Activated T-cell treated with anti-CD3 and anti-CD28 coated beads, Interleukin-2, amount 50 U/mL, for 24 hours (primary cell): ENCODE measurements at regions not wholly inside any gene's neighbourhood (a gene's known extent, or its start where the extent isn't known, plus 50 kb on each side); places are given as distances from the start of the nearest gene placed in this dataset.

Experiments used
- DNase-seq: peaks from one replicate; pipeline ENCODE4 v3.0.0-alpha.2; 2020
- H3K27ac Mint-ChIP-seq: 2 replicates; pipeline ENCODE4 v1.8.0; 2020; ENCODE audit warnings: mild to moderate bottlenecking, mixed read lengths
- H3K27me3 Mint-ChIP-seq: 2 replicates; pipeline ENCODE4 v1.8.0; 2020; ENCODE audit warnings: mixed read lengths
- H3K36me3 Mint-ChIP-seq: 2 replicates; pipeline ENCODE4 v1.8.0; 2020; ENCODE audit warnings: low read depth, mixed read lengths
- H3K4me1 Mint-ChIP-seq: 2 replicates; pipeline ENCODE4 v1.8.0; 2020; ENCODE audit warnings: low read depth, mixed read lengths
- H3K4me3 Mint-ChIP-seq: 2 replicates; pipeline ENCODE4 v1.8.0; 2020; ENCODE audit warnings: mild to moderate bottlenecking, moderate library complexity, mixed read lengths
- H3K9me3 Mint-ChIP-seq: 2 replicates; pipeline ENCODE4 v1.8.0; 2020; ENCODE audit warnings: mixed read lengths

DNA sequence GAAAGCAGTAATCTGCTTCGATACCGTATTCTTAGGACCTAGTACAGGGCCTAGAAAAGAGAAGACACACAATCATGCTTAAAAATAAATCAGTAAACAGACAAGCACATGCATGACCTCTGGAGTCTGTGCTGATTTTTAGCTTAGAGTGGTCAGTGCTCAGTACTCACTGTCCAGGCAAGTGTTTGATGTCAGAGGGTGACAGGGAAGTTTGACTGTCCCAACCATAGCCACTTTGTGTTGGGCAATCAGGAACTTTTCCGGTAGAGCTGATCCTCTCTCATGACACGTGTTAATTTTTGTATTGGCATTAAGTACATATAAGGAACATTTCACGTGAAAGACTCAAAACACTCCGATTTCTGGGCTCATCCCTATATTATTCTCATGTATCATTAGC lies 464.7 kb upstream of the KLF4 start:
- Mint-ChIP-seq H3K4me3 (no peak overlapping the region), H3K27me3 (no peaks in the 10 kb centered on the region), H3K27ac (no peak overlapping the region), H3K4me1 (no peaks in the 10 kb centered on the region), H3K36me3 (no peaks in the 10 kb centered on the region), H3K9me3 (peaks cover 6% of the 10 kb centered on the region)
- DNase-seq = no peak

DNA sequence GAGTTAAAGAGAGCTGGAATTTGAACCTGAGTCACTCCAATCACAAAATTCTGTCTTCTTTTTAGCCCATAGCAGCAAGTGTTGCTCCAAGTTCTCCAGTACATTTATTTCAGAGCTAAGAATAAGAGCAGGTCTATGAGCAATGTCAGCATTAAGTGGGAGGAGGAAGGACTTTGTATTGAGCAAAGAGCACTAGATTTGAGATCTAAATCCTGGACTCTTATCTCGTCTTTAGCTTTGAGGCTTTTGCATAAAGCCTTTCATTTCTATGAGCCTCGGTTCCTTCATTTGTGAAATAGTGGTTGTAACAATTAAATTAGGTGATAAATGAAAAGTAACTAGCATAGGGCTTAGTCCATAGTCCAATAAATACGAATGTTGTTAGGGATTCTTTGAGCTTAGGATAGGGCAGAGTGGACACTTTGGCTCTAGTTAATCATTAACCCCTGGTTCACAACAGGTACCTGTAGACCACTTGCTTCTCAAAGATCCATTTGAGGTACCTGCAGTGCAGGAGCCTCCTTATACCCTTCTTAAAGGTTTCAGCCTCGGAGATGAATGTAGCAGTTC lies 464.1 kb upstream of the KLF4 start:
- Mint-ChIP-seq H3K4me1 (no peaks in the 10 kb centered on the region), H3K27me3 (no peaks in the 10 kb centered on the region)

GRCh38 chr9:107952773-107953172 lies 463.2 kb upstream of the KLF4 start:
- Mint-ChIP-seq H3K36me3 (no peaks in the 10 kb centered on the region), H3K27me3 (no peaks in the 10 kb centered on the region), H3K27ac (no peak overlapping the region), H3K4me1 (no peaks in the 10 kb centered on the region), H3K9me3 (peaks cover 6% of the 10 kb centered on the region), H3K4me3 (no peak overlapping the region)
- no peak for DNase-seq

More for the DNA sequence above, 464.1 kb upstream of the KLF4 start:
- H3K36me3 Mint-ChIP-seq = no peaks in the 10 kb centered on the region
- peaks cover 6% of the 10 kb centered on the region for H3K9me3 Mint-ChIP-seq
- no peak for DNase-seq
- no peak overlapping the region for H3K4me3 Mint-ChIP-seq
- H3K27ac Mint-ChIP-seq = no peak overlapping the region

- H3K4me3 Mint-ChIP-seq = no peak overlapping the region
- DNase-seq = no peak
- H3K27ac Mint-ChIP-seq = no peak overlapping the region
- H3K9me3 Mint-ChIP-seq = peaks cover 6% of the 10 kb centered on the region
- H3K36me3 Mint-ChIP-seq = no peaks in the 10 kb centered on the region
- no peaks in the 10 kb centered on the region for H3K27me3 Mint-ChIP-seq
- H3K4me1 Mint-ChIP-seq = no peaks in the 10 kb centered on the region
Measured at GRCh38 chr9:107951511-107951910, 461.9 kb upstream of the KLF4 start.

DNA sequence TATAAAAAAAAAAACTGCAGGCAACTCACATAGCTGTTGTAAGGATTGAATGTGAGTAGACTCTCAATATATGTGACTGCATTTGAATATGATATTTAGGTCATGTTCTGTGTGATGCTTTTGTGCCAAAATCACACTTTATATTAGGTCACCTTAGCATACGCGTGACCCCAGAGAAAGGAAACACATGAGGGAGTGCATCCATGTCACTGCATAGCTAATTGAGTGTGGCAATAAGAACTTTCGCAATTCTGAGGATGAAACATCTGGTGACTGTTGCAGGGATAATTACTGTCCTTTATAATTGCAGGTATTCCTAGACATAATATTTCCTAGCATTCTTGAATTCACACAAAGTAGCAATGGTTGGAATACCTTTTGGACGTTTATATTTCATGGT lies 459.5 kb upstream of the KLF4 start:
- H3K4me1 Mint-ChIP-seq = no peaks in the 10 kb centered on the region
- H3K27ac Mint-ChIP-seq = no peak overlapping the region
- H3K36me3 Mint-ChIP-seq = no peaks in the 10 kb centered on the region
- H3K27me3 Mint-ChIP-seq = no peaks in the 10 kb centered on the region
- H3K4me3 Mint-ChIP-seq = no peak overlapping the region
- H3K9me3 Mint-ChIP-seq = peaks cover 6% of the 10 kb centered on the region
- DNase-seq = no peak

DNA sequence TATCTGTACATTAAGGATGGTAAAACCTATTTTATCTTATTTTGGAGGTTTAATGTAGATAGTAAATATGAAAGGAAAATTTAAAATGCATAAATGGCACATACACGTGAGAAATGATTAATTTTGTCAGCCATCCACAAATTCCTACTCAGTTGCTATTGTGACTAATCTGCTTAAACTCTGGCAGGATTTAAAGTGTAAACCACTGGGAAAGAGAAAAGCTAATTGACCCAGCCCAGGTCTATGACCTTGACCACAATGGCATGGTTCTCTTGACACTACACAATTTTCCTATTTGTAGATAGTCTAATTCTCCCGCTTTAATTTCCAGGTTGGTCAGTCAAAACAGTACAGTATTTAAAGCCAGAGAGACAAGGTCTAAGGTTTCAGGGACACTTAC lies 459.0 kb upstream of the KLF4 start:
- Mint-ChIP-seq H3K27me3 (no peaks in the 10 kb centered on the region), H3K4me3 (no peak overlapping the region), H3K4me1 (no peaks in the 10 kb centered on the region), H3K27ac (no peak overlapping the region), H3K36me3 (no peaks in the 10 kb centered on the region), H3K9me3 (peaks cover 10% of the 10 kb centered on the region)
- no peak for DNase-seq

GRCh38 chr9:107948086-107948485 lies 458.5 kb upstream of the KLF4 start:
- Mint-ChIP-seq H3K27me3 (no peaks in the 10 kb centered on the region), H3K4me1 (no peaks in the 10 kb centered on the region)

GRCh38 chr9:107946364-107947141 lies 457.0 kb upstream of the KLF4 start:
- H3K27ac Mint-ChIP-seq = no peak overlapping the region
- no peaks in the 10 kb centered on the region for H3K27me3 Mint-ChIP-seq
- H3K4me1 Mint-ChIP-seq = no peaks in the 10 kb centered on the region
- no peak for DNase-seq
- no peaks in the 10 kb centered on the region for H3K36me3 Mint-ChIP-seq
- no peak overlapping the region for H3K4me3 Mint-ChIP-seq
- H3K9me3 Mint-ChIP-seq = peaks cover 10% of the 10 kb centered on the region

More at GRCh38 chr9:107948086-107948485, 458.5 kb upstream of the KLF4 start:
- H3K36me3 Mint-ChIP-seq = no peaks in the 10 kb centered on the region
- H3K27ac Mint-ChIP-seq = no peak overlapping the region
- peaks cover 10% of the 10 kb centered on the region for H3K9me3 Mint-ChIP-seq
- DNase-seq = no peak
- H3K4me3 Mint-ChIP-seq = no peak overlapping the region

GRCh38 chr9:107945961-107946360 lies 456.4 kb upstream of the KLF4 start:
- no peaks in the 10 kb centered on the region for H3K4me1 Mint-ChIP-seq
- peaks cover 10% of the 10 kb centered on the region for H3K9me3 Mint-ChIP-seq
- no peak overlapping the region for H3K27ac Mint-ChIP-seq
- no peaks in the 10 kb centered on the region for H3K36me3 Mint-ChIP-seq
- H3K27me3 Mint-ChIP-seq = no peaks in the 10 kb centered on the region
- no peak overlapping the region for H3K4me3 Mint-ChIP-seq
- no peak for DNase-seq

DNA sequence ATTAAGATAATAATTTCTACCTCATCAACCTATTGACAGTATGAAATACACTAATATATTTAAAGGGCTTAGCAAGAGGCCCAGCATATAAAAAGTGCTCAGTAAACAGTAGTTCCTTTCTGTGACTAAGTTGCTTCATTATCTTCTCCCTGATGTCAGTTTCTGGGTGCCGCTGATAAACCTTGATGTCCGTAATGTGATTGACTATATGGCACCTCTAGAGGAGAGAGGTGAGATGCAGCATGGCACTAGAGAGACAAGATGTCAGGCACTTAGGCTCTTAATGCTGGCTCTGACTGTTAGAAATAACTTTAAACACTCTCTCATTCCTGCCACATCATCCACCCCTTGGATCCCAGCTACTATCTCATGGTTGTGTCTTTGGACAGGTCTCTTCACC lies 455.9 kb upstream of the KLF4 start:
- Mint-ChIP-seq H3K36me3 (no peaks in the 10 kb centered on the region), H3K9me3 (peaks cover 8% of the 10 kb centered on the region)
- DNase-seq = no peak

GRCh38 chr9:107944387-107944786 lies 454.8 kb upstream of the KLF4 start:
- no peaks in the 10 kb centered on the region for H3K27me3 Mint-ChIP-seq
- H3K27ac Mint-ChIP-seq = no peak overlapping the region
- no peaks in the 10 kb centered on the region for H3K36me3 Mint-ChIP-seq
- H3K9me3 Mint-ChIP-seq = peaks cover 4% of the 10 kb centered on the region
- no peaks in the 10 kb centered on the region for H3K4me1 Mint-ChIP-seq
- H3K4me3 Mint-ChIP-seq = no peak overlapping the region
- DNase-seq = no peak

More for the DNA sequence above, 455.9 kb upstream of the KLF4 start:
- Mint-ChIP-seq H3K27me3 (no peaks in the 10 kb centered on the region), H3K27ac (no peak overlapping the region), H3K4me1 (no peaks in the 10 kb centered on the region), H3K4me3 (no peak overlapping the region)

- DNase-seq = no peak
- Mint-ChIP-seq H3K36me3 (no peaks in the 10 kb centered on the region), H3K27ac (no peak overlapping the region), H3K4me3 (no peak overlapping the region), H3K27me3 (no peaks in the 10 kb centered on the region), H3K4me1 (no peaks in the 10 kb centered on the region), H3K9me3 (peaks cover 4% of the 10 kb centered on the region)
Measured at GRCh38 chr9:107943901-107944300, 454.3 kb upstream of the KLF4 start.

DNA sequence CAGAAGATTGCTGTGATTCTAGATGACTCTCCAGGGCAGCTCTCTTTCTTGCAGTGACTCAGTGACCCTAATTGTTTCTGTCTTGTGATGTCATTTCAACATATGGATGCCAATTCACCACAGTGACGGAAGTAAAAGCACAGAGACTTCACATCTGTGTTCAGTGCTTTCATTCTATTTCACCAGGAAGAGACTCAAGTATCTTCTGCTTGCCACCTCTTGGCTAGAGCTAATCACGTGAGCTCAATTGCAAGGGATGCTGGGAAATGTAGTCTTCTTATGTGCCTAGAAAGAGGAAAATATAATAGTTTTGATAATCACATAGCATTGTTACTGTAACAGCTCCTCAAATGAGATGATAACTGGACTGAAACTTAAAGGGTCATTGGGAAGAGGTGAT lies 453.3 kb upstream of the KLF4 start:
- DNase-seq = no peak
- H3K4me3 Mint-ChIP-seq = no peak overlapping the region
- H3K27me3 Mint-ChIP-seq = no peaks in the 10 kb centered on the region
- peaks cover 4% of the 10 kb centered on the region for H3K9me3 Mint-ChIP-seq
- H3K36me3 Mint-ChIP-seq = no peaks in the 10 kb centered on the region
- H3K4me1 Mint-ChIP-seq = no peaks in the 10 kb centered on the region
- no peak overlapping the region for H3K27ac Mint-ChIP-seq

DNA sequence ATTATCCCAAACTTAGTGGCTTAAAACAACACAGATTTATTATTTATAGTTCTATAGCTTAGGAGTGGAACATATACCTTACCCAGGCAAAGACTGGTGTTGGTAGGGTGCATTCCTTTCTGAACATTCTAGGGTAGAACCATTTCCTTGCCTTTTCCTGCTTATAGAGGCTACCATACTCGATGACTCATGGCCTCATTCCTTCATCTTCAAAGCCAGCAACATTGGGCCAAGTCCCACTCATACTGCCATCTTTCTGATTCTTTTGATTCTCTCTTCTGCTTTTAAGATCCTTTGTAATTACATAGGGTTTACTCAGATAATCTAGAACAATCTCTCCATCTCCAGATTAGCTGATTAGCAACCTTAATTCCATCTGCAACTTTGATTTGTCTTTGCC lies 452.7 kb upstream of the KLF4 start:
- no peaks in the 10 kb centered on the region for H3K27me3 Mint-ChIP-seq
- no peak overlapping the region for H3K4me3 Mint-ChIP-seq
- H3K27ac Mint-ChIP-seq = no peak overlapping the region
- no peaks in the 10 kb centered on the region for H3K36me3 Mint-ChIP-seq
- H3K4me1 Mint-ChIP-seq = no peaks in the 10 kb centered on the region
- H3K9me3 Mint-ChIP-seq = peaks cover 4% of the 10 kb centered on the region
- no peak for DNase-seq
